Activated T-cell treated with anti-CD3 and anti-CD28 coated beads for 4 hours (primary cell): ENCODE measurements at regions not wholly inside any gene's neighbourhood (a gene's known extent, or its start where the extent isn't known, plus 50 kb on each side); places are given as distances from the start of the nearest gene placed in this dataset.
"Not testable (repeated sequence)": the region's sequence is repeated elsewhere in the genome, so short reads cannot be mapped to it uniquely, and the experiment has no call there.

ENCODE experiments used
- DNase-seq: peaks from one replicate; pipeline ENCODE4 v3.0.0-alpha.2; 2020

DNA sequence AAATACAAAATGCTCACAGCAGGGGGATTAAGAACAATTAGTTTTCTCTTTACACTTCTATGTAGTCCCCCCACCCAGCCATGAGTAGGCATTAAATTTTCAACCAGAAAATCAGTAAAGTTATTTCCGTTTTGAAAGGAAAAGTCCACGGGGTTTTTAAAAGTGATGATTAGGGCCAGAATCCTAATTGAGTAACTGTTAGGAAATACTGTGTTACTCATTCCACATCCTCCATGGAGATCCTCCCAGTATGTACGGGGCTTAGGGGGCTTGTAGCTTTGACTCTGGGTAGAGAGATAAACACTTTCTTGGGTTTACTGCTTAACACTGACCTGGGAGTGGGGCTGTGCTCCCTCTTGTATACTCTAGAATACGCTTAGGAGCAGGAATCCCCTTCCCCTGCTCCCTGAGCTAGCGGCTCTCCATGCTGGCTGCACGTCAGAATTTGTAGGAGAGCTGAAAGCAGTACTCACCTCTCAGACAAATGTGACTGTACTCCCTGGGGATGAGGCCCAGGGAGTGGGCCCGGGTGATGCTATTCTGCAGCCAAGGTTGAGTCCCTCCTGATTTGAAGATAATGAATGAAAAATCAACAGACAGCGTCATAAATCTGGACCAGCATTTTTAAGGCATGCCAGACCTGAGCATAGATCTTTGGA is 100.5 kb downstream of the SLC4A3 start:
- DNase-seq = no peak

DNA sequence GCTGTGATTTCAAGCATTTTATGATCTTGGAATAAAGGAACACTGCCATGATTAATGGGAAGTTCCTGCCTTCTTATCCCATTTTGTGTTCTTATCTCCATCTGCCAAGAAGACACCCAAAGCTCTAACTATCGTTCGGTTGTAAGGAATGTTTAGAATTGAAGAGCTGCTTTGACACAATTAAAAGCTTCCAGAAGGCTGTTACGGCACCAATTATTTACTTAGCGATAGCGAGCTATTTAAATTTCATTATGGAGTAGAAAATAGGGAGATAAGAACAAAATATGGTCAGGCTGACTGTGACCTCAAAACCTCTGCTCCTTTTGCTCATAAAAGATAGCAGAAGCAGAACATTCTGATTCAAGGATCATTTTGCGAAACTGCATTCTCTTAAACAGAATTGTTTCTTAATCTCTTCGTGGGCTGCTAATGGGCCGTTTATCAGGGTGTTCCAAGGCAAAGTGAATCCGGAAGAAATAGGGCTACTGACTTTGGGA is 101.6 kb downstream of the SLC4A3 start:
- DNase-seq = no peak

DNA sequence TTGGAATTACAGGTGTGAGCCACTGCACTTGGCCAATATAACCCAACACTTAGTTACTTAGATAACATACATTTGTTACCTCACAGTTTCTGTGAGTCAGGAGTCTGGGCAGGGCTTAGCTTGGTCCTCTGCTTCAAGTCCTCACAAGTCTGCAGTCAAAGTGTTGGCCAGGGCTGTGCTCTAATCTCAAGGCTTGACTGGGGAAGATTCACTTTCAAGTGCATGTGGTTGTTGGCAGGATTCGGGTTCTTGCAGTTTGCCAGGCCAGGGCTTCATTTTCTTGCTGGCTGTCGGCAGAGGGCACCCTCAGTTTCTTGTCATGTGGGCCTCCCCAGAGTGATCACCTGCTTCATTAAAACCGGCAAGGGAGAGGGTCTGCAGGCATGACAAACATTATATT is 103.7 kb downstream of the SLC4A3 start:
- DNase-seq = no peak

DNA sequence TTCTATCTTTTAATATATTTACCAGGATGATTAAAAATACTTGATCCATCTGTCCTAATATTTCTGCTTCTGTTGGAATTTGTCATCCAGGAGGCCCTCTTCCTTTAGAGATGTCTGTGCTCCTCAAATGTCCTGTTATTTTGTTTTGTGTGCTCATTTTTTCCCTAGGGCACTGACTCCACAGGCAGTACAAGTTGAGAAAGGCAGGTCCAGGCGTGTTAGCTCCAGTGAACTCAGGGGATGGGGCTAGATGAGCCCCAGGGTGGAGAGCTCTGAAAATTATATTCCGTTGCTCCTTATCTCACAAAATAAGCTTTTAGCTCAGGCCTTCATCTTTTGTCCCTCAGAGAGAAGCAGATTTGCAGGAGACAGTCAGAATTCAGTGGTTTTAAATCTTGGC is 105.7 kb downstream of the SLC4A3 start:
- DNase-seq = no peak

DNA sequence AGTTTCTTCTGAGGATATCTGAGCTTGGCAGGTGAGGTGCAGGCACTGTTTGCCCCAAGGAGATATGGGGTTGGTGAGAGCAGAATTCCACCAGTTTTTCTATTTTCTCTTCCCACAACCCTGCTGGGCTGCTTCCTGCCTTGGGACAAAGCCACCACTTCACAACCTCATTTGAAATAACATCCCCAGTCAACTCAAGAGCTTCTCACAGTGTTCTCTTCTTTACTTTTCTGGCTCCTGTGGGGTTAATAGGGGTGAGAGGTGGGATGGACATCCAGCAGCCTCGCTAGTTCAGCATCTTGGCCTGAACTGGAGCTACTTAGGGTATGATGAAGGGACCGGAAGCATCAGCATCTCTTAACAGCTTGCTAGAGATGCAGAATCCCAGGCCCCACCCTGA is 106.3 kb downstream of the SLC4A3 start:
- DNase-seq = no peak

DNA sequence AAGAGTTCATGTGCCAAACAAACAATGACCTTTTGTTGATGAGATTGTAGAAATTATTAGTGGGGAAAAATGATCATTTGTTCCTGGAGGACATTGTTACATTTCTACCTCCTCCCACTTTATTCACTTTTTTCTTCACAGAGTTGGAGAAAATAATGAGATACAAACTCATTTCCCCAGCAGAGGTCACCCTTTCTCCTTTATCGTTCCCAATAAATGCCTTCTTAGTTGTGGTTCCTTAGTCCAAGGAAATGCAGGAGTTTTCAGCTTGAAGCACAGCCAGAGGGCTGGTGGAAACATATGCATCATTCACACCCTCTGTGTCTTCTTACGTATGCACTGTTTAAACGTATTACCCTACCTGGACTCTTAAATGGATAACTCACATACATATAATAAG is 108.8 kb downstream of the SLC4A3 start:
- no peak for DNase-seq

DNA sequence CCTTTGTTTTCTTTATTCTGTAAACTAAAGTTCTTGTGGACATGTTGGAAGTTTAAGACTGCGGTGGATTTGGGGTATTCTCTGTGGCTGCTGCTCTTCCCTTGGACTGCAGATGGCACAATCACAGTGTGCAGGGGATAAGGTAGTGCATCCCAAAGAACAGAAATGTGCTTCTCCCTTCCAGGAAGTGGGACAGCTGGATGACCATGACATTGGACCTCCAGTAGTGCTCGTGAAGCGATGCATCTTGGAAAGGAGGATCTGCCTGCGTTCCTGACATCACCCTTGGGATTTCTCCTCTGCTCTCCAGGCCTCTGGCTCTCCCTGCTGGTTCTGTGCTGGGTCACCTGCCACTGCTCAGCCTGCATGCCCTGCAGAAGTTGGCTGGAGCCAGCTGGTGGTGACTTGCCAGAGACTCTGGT is 109.9 kb downstream of the SLC4A3 start:
- no peak for DNase-seq

DNA sequence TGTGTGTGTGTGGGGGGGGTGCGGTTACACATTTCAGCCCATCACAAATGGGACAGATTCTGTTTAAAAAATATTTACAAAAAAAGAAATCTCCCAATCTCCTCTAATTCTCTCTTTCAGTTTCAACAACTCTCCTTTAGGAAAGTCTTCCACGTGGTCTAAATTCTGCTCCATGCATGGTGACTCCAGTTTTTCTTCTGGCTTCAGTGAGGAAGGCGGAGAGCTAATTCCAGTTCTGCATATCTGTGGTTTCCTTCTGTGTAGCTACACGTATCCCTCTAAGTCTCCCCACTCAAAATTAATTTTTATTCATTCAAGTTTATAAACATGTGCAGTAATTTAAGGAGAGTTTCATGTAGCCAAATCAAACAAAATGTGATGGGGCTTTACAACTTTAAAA is 111.6 kb downstream of the SLC4A3 start:
- DNase-seq = no peak

DNA sequence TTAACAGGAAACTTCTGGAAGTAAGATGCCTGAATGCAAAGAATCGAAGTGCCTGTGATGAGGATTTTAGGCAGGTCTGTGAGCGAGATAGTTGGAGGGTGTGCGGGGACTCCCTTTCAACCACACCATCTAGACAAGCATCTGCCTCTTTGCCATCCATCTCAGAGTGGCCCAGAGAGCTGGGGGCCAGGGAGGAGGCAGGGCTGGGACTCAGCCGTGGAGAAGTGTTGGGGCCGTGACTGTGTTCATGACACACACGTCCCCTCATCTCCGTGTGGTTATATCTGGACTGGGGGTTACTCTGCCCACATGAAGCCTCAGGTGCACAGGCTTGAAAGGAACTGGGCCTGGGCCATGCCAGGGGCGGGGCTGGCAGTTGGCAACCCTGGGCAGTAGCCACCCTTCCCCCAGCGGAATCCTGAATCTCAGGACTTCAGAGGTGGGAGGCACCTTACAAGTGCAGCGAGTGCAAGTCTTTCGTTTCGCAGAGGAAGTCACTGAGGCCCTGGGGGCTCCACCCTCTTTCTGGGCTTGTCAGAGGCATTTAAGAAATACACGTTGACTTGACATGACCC is 112.5 kb downstream of the SLC4A3 start:
- no peak for DNase-seq

DNA sequence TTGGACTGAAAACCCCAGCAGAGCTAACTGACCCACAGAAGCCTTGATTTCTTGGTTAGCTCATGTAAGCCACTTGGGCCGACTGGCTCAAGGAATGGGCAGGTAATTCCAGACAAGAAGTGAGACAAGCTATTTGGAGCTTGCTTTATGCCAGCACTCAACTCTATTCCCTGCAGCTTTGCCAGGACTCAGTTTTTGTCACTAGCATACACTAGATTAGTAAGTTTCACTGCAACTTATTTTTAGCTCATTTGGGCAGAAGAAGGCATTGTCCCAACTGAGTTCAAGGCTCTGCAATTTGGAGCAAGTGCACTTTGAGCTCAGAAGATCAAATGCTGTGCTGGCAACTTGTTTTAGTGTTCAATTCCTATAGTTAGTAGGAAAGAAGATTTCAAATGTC is 116.1 kb downstream of the SLC4A3 start:
- DNase-seq = no peak

DNA sequence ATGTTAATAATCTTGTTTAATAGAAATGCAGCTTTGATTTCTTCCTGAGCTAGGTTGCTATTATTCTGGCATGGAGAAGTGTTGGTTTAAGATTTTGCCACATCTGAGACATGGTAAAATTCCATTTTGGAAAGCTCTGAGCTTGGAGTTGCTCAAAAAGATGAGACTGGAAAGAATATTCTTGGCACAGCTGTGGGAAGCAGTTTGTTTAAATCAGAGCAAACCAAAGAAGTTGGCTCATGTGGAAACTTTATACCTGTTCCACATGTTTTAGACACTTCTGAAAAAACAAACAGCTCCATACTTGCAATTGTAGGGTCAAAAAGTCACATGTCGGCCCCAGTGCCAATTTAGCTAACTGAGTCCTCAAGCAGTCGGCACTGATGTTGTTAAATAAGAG is 116.6 kb downstream of the SLC4A3 start:
- DNase-seq = no peak

DNA sequence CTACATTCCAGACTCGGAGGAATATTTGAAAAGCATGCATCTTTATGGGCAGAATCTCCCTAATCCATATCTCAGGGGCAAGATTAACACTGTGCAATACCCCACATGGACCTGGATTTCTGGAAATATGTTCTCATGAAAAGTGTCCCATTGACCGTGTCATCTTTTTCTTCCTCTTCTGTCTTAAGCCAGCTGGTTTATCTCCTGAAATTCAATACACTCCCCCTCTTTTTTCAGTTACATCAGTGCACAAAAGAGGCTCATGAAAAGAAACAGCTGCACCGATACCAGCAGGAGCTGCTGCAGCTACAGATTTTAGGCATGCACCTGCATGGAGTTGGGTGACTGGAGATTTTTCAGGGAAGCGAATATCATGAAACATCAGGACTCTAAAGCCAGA is 117.2 kb downstream of the SLC4A3 start:
- DNase-seq = no peak

DNA sequence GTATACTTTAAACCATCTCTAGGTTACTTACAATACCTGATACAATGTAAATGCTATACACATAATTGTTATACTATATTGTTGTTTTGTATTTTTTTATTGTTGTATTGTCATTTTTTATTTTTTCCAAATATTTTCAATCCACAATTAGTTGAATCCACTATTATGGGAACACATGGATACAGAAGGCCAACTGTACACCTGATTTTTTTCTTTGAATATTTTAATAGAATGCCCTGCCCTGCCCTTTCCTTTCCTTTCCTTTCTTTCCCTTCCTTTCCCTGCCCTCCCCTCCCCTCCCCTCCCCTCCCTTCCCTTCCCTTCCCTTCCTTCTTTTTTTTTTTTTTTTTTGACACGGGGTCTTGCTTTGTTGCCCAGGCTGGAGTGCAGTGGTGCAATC is 120.2 kb downstream of the SLC4A3 start:
- DNase-seq = no peak

DNA sequence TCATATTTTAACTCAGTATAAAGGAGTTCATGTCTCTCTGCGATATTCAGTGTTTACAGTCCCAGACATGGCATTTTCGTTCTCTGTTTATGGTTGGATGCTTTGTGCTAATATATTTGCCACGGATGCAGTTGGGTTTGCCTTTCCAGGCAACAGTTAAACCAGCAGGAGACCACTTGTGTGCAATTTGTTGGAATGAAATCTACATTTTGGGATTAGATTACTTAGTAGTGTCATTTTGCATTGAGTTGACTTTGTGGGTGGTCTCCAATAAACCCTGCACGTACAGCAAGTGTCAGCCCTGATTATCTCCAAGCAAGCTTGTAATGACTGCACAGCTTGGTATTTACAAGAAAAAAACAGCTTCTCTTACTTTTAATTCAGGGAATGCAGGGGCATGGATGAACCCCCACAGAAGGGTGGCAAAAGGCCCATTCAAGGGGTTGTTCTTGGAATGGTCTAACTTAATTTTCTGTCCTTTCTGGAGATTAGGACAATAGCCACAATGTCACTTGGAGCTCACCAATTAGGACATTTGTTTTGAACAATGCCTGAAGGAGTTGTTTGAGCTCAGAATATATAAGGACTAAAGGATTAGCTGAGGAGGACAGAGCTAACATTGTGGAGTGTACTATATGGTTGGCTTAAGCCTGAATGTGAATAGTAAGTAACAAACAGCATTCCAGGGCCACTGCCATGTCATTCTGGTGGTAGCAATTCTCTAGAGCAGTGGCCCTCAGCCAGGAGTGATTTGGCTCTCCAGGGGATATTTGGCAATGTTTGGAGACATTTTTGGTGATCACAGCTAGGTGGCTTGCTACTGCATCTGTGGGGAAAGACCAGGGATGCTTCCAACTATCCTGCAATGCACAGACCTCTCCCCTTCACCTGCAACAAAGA is 121.5 kb downstream of the SLC4A3 start:
- DNase-seq = no peak

DNA sequence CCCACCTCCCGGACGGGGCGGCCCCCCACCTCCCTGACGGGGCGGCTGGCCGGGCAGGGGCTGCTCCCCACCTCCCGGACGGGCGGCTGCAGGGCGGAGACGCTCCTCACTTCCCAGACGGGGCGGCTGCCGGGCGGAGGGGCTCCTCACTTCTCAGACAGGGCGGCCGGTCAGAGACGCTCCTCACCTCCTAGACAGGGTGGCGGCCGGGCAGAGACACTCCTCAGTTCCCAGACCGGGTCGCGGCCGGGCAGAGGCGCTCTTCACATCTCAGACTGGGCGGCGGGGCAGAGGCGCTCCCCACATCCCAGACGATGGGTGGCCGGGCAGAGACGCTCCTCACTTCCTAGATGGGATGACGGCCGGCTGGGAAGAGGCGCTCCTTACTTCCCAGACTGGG is 123.7 kb downstream of the SLC4A3 start:
- not testable (repeated sequence) for DNase-seq

DNA sequence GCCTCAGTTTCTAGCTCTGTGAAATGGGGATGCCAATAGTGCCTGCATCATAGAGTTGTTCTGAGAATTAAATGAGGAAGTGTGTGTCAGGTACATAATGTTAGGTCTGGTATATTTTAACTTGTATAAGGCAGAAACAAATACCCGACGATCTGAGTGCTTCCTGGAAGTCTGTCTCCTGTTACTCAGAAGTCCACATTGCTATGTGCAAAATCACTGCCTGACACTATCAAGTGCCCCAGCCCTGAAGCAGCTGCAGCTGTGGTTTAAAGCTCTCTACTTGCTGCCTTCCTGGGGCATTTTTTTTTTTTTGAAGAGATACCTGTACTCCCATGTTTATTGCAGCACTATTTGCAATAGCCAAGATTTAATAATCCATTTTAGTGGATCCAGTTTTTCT is 125.3 kb downstream of the SLC4A3 start:
- DNase-seq = no peak

DNA sequence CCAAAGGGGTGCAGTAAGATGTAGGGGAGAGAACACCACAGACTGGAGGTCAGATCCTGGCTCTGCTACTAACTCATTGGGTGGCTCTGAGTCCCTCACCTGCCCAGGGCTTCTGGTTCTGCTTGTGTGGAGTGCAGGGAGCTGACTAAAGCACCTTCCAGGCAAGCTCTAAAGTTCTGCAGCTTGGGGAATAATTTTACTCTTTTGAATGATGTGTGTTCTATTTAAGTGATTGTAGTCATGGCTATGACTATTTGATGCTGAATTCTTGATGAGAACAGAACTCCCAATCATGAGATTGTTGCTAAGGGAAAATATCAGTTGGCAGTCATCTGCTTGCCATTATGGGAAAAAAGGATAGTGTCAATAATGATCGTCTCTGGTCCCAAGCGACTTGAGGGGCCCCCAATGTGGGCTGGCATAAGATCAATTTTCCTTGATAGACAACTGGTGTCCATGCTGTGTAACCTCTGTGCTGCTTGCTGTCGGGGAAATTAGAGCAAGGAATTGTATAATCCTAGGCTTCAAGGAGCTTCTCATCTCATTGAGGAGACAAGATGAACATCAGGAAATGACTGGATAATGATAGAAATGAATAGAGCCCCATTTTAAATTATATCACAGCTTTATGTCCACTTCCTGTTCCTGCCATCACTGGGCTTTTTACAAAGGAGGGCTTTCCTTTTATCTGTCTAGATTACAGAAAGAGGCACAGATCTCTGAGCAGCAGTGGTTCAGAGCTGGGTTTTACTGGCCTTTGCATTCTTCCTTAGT is 131.7 kb downstream of the SLC4A3 start:
- no peak for DNase-seq

DNA sequence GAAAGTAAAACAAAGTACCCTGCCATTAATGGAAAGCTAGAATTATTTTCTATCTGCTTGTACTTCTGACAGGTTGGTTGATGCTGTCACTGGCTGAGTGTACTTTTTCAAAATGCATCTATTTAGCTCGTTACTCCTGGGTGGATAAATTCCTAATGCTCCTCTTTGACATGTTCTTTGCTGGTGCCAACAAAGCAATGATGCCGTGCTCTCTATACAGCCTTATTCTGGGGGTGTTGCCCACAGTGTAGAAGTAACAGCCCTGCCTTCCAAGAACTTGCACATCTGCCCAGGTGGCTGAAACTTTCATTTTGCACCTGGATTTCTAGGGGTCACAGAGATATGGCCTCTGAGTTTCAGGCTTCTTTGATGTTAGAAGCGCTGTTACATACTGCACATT is 132.4 kb downstream of the SLC4A3 start:
- DNase-seq = no peak

DNA sequence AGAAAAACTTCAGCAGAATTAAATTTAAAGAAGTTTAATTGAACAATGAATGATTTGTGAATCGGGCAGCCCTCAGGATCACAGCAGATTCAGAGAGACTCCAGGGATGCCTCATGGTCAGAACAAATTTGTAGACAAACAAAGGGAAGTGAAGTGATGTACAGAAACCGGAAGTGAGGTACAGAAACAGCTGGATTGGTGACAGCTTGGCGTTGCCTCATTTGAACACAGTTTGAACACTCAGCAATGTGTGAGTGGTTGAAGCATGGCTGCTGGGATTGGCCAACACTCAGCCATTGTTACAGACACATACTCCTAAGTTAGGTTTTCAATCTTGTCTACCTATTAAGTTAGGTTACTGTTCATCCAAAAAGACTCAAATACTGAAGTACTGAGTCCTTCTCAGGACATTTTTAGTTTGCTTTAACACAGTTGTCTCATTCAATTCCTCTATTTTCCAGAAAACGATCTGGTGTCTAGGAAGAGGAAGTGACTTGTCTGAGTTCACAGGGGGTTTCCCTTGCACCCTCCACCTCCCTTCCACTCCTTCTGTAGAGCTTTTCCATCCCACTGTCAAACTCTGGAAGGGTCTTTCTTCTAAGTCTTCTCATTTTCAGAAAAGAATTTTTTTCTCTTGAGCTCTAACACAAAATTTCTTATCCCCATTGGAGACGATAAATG is 137.9 kb downstream of the SLC4A3 start:
- no peak for DNase-seq

DNA sequence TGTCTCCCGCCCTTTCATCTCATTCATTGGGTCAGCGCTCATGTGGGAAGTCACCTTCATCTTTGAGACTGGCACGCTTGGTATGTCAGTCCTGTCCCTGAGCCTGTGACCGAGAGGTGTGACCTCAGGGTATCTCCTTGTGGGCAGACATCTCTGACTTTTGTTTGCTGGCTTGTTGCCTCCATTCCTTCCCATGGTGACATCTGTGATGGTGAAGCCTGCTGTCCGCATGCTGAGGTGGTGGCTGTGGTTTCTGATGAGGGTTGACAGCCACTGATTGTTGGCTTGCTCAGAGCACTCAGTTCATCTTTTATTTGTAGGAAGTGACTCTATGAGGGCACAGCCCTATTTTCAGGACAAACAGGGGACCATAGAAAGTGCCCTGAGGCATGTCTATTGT is 139.2 kb downstream of the SLC4A3 start:
- DNase-seq = no peak

DNA sequence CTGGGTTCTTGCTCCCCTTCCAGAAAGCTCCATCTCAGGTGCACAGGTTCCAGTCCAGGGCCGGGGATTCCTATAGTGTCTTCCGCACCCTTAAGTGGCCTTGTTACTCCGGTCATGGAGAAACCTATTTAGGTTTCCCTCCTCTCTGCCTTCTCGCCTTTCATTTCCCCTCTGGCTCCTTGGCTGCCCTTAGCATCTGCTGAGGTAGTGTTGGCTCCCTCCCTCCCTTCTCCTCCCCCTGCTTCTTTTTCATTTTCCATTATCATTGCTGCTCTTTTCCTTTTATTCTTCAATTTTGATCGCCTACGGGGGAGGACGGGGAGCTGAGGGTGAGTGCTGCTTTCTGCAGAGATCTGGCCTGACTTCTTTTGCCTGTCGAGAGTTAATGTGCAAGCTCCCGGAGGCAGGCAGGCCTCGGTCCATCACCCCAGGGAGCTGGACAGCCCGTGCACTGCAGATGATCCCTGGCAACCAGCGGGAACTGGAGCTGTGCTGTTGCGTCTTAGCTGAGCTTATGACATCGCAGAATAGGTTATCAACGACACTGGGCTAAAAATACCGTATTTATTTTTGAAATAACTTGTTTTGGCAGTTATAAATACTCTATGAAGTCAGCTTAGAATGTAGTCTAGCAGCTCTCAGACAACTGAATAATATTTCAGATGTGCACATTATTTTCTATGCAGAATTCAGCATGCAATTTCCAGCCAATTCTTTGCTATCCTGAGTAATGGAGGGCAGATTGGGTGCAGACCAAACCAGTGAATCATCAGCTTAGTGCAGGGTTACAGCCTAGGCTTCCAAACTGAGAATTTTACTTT is 141.9 kb downstream of the SLC4A3 start:
- no peak for DNase-seq
